ENCODE measurements at regions not wholly inside any gene's neighbourhood (a gene's known extent, or its start where the extent isn't known, plus 50 kb on each side); places are given as distances from the start of the nearest gene placed in this dataset.

GRCh38 chr12:94801745-94802144 is 151.4 kb upstream of the TMCC3 start:
- CTCF ChIA-PET, result no interaction called here
- POLR2A ChIA-PET, result no interaction called here
- TF ChIP-seq, protein P1, sequence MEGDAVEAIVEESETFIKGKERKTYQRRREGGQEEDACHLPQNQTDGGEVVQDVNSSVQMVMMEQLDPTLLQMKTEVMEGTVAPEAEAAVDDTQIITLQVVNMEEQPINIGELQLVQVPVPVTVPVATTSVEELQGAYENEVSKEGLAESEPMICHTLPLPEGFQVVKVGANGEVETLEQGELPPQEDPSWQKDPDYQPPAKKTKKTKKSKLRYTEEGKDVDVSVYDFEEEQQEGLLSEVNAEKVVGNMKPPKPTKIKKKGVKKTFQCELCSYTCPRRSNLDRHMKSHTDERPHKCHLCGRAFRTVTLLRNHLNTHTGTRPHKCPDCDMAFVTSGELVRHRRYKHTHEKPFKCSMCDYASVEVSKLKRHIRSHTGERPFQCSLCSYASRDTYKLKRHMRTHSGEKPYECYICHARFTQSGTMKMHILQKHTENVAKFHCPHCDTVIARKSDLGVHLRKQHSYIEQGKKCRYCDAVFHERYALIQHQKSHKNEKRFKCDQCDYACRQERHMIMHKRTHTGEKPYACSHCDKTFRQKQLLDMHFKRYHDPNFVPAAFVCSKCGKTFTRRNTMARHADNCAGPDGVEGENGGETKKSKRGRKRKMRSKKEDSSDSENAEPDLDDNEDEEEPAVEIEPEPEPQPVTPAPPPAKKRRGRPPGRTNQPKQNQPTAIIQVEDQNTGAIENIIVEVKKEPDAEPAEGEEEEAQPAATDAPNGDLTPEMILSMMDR (IDR thresholded peaks at IDR 0.05; ENCODE audit: control extremely low read depth, extremely low read depth, low read depth, missing control alignments), result no peak
- no peak for DNase-seq (ENCODE audit: extremely low spot score)

DNA sequence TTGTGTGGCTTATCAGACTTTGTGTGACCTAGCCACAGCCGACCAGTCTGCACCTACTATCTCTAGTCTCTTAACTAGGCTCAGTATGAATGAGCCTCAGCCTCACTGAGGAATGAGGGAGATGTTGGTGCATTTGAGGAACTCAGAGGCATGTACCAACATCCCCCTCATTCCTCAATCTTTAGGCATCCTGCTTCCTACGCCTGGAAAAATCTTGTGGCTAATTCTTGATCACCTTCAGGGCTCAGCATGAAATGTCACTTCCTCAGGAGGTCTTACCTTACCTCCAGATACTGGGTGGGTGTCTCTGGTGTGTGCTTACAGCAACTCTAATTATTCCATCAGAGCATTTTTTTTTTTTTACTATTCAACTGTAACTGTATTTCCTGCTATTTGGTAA is 148.8 kb upstream of the TMCC3 start:
- ChIA-PET CTCF (interaction anchor here (1.0 to 1.4 kb wide), 3 partner anchors 10 to 13 kb away, joined by 3 to 4 read pairs (median 4); no protein-coding TSS in a partner anchor), POLR2A (no interaction called here)
- TF ChIP-seq, protein P1 (IDR thresholded peaks at IDR 0.05; ENCODE audit: control extremely low read depth, extremely low read depth, low read depth, missing control alignments), result no peak
- no peak for DNase-seq (ENCODE audit: extremely low spot score)

DNA sequence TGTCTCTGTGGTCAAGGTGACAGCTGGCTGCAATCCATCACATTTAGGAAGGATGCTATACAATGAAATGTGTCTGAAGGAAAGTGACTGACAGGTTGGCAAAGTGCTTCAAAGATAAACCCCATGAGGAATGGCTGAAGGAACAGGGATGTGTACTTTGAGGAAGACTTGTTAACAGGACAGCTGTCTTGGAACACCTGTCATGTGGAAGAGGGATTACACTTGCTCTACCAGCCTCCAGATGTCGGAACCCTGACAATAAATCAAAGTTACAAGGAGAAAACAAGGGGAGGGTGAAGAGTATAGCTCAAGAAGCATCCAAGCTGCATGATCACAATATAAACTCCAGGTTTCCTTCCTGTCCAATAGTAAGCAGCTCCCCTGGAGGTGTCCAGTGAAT is 147.8 kb upstream of the TMCC3 start:
- POLR2A ChIA-PET, result interaction anchor here (0.6 kb wide), 1 partner anchor 44 kb away, joined by 3 read pairs; no protein-coding TSS in a partner anchor
- TF ChIP-seq, protein P1 (IDR thresholded peaks at IDR 0.05; ENCODE audit: control extremely low read depth, extremely low read depth, low read depth, missing control alignments), result no peak
- CTCF ChIA-PET, result interaction anchor here (1.0 to 1.4 kb wide), 3 partner anchors 9 to 12 kb away, joined by 3 to 4 read pairs (median 4); no protein-coding TSS in a partner anchor
- no peak for DNase-seq (ENCODE audit: extremely low spot score)

DNA sequence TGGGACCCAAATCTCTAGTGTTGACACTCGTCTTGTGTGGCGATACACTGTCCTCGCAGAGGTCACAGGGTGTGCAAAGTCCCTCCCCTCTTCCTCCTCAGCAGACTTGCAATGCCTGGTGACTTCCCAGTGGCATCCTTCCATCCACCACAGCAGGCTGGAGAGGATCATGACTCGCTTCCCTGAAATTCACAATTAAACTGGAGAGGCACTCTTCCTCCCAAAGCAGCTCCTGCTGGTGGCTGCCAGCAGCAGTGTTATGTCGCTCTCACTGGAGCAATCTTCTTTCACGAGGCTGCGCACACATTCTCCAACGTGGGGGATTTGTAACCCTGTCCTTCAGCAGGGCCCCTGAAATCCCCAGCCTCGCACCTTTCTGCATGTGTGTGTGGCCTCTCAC is 145.2 kb upstream of the TMCC3 start:
- DNase-seq (ENCODE audit: extremely low spot score), result no peak
- POLR2A ChIA-PET, result no interaction called here

GRCh38 chr12:94795044-94795443 is 144.7 kb upstream of the TMCC3 start:
- ChIA-PET CTCF (interaction anchor here (0.8 kb wide), 1 partner anchor 39 kb away, joined by 3 read pairs; no protein-coding TSS in a partner anchor), POLR2A (no interaction called here)
- TF ChIP-seq, protein P1 (IDR thresholded peaks at IDR 0.05; ENCODE audit: control extremely low read depth, extremely low read depth, low read depth, missing control alignments), result no peak
- DNase-seq (ENCODE audit: extremely low spot score), result no peak

More for the DNA sequence above, 145.2 kb upstream of the TMCC3 start:
- CTCF ChIA-PET, result interaction anchor here (0.8 to 1.0 kb wide), 2 partner anchors 40 to 80 kb away, joined by 3 read pairs; no protein-coding TSS in a partner anchor
- TF ChIP-seq, protein P1 (IDR thresholded peaks at IDR 0.05; ENCODE audit: control extremely low read depth, extremely low read depth, low read depth, missing control alignments), result no peak

- no peak for DNase-seq (ENCODE audit: extremely low spot score)
- TF ChIP-seq, protein P1 (IDR thresholded peaks at IDR 0.05; ENCODE audit: control extremely low read depth, extremely low read depth, low read depth, missing control alignments), result no peak
- ChIA-PET POLR2A (no interaction called here), CTCF (interaction anchor here (1.1 kb wide), 1 partner anchor 10 kb away, joined by 3 read pairs; no protein-coding TSS in a partner anchor)
Observed at GRCh38 chr12:94793191-94793595, 142.8 kb upstream of the TMCC3 start.

Measured in GM10248 (cell line).